Effector memory CD8-positive, alpha-beta T cell (primary cell): ENCODE measurements at regions not wholly inside any gene's neighbourhood (a gene's known extent, or its start where the extent isn't known, plus 50 kb on each side); places are given as distances from the start of the nearest gene placed in this dataset.

ENCODE experiments used
- ATAC-seq: fragments of 150-1000 bp; cut with Tn5 transposase; replicated peaks from 2 replicates; pipeline ENCODE4 v1.10.0; 2021; ENCODE audit warnings: mild to moderate bottlenecking, moderate library complexity
- DNase-seq, 3 experiments: peaks; one replicate each; pipeline ENCODE4 v3.0.0; 2021
- H3K27ac Mint-ChIP-seq, 2 donors: one replicate each; pipeline ENCODE4 v1.8.0; 2022; ENCODE audit warnings: mild to moderate bottlenecking in 2 of 2, mixed read lengths in 2 of 2, moderate library complexity in 2 of 2
- H3K27me3 Mint-ChIP-seq, 2 donors: one replicate each; pipeline ENCODE4 v1.8.0; 2022; ENCODE audit warnings: mixed read lengths in 2 of 2
- H3K36me3 Mint-ChIP-seq: one replicate; pipeline ENCODE4 v1.8.0; 2022; ENCODE audit warnings: mild to moderate bottlenecking, moderate library complexity, mixed read lengths; ENCODE audit not compliant: insufficient read depth
- H3K4me1 Mint-ChIP-seq, 2 donors: one replicate each; pipeline ENCODE4 v1.8.0; 2022; ENCODE audit warnings: low read depth in 2 of 2, mixed read lengths in 2 of 2
- H3K4me3 Mint-ChIP-seq, 2 donors: one replicate each; pipeline ENCODE4 v1.8.0; 2022; ENCODE audit warnings: mild to moderate bottlenecking in 2 of 2, mixed read lengths in 2 of 2, moderate library complexity in 2 of 2
- H3K9me3 Mint-ChIP-seq, 2 donors: one replicate each; pipeline ENCODE4 v1.8.0; 2022; ENCODE audit warnings: mixed read lengths in 2 of 2

DNA sequence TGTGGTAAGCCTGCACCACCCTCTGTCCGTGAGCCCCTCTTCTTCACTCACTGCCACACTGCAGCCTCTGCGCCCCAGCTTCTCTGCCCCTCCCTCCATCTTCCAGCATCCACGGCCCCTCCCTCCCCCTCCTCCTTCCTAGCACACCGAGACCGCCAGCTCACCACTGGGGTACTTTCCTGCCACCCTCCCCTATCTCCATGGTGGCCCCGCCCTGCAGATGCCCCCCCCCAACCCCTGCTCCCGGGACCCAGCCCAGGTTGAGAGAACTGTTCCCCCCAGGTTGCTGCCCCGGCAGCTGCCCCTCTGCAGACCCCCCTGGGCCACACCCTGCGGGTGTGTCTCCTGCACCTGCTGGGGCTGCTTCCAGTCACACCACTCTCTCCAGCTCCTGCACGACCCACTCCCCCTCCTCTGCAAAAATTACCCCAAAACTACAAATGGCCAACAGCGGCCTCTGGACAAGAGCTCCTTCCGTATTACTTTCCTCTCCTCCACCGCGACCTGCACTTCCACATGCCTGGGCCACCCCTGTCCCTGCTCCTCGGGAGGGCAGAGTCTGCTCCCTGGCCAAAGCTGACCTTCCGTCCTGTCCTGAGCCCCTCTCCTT is 209.2 kb upstream of the PPP2R2D start:
- Mint-ChIP-seq H3K9me3 (peaks cover 0 to 6% of the 10 kb centered on the region in 2 donors), H3K36me3 (no peaks in the 10 kb centered on the region), H3K4me3 (no peak overlapping the region), H3K4me1 (no peaks in the 10 kb centered on the region), H3K27me3 (peaks cover 12 to 21% of the 10 kb centered on the region in 2 donors), H3K27ac (no peak overlapping the region)
- ATAC-seq (no peak), DNase-seq (no peak)

DNA sequence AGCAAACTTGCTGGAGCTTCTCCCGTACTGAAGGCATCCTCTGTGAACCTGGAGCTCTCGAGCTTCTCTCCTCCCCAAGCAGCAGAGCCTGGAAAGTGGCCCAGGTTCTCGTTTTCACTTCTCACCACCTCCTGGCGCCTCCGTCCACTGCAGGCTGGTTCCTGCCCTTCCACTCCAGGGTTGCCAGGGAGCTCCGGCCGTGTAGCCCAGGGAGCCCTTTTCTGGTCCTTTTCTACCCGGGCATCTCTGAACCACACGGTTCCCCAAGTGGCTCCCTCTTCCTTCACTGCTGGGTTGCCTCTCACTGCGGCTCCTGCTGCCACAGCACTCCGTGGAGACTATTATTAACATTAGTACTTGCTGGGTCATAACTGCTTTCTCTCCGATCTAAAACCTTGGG is 208.6 kb upstream of the PPP2R2D start:
- no peak overlapping the region for H3K27ac Mint-ChIP-seq
- H3K9me3 Mint-ChIP-seq = peaks cover 0 to 6% of the 10 kb centered on the region in 2 donors
- DNase-seq (no peak), ATAC-seq (no peak)
- H3K36me3 Mint-ChIP-seq = no peaks in the 10 kb centered on the region
- H3K27me3 Mint-ChIP-seq = peaks cover 12 to 21% of the 10 kb centered on the region in 2 donors
- no peak overlapping the region for H3K4me3 Mint-ChIP-seq
- no peaks in the 10 kb centered on the region for H3K4me1 Mint-ChIP-seq

DNA sequence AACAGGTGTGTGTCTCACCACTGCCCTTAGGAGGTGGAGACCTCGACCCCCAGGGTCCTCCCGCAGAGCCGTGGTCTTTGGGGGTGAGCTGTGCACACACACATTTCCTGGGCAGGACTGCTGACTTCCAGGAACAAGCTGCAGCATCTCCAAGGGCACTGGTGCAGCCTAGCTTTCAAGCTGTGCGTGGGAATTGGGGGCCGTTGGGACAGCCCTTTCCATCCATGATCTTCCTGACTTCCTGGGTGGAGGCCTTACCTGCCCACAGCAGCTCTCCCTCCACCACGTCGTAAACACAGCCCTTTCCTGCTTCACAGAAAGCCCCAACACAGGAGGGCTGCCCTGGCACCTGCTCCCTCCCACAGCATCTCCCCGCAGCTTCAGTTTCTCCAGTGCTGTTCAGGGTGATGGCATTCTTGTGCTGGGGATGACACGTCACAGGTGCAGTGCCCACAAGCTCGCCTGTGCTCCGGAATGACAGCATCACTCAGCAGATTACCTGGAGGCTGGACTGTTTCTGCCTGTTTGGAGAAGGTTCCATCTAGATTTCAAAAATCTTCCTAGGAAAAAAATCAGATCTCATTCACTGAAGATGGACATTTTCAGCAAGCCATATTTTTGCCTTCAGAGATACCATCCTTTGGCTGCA is 208.0 kb upstream of the PPP2R2D start:
- Mint-ChIP-seq H3K27ac (no peak overlapping the region), H3K4me3 (no peak overlapping the region), H3K9me3 (peaks cover under 1 to 6% of the 10 kb centered on the region in 2 donors), H3K27me3 (peaks cover 12 to 21% of the 10 kb centered on the region in 2 donors), H3K4me1 (no peaks in the 10 kb centered on the region), H3K36me3 (no peaks in the 10 kb centered on the region)
- DNase-seq = no peak
- ATAC-seq = no peak

DNA sequence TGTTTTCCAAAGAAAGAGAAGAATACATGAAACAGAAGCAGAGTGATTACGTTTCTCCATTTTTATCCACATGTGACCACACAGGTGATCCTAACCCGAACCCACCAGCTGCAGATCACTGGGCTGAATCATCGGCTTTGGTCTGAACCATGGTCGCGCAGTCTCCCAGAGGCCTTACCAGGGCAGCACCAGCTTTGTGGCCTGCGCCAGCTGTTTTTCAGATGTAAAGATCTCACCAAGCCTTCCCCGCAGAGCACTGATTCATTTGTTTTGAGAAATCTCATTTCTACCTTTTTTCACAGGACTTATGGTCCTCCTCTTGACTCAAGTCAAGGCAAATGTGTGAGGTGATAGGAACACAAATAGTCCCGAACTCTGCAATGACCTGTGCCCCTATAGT is 207.0 kb upstream of the PPP2R2D start:
- DNase-seq (no peak), ATAC-seq (no peak)
- Mint-ChIP-seq H3K27ac (no peak overlapping the region), H3K9me3 (peaks cover 6 to 9% of the 10 kb centered on the region in 2 donors), H3K36me3 (no peaks in the 10 kb centered on the region), H3K4me1 (no peaks in the 10 kb centered on the region), H3K4me3 (no peak overlapping the region), H3K27me3 (peaks cover 12 to 21% of the 10 kb centered on the region in 2 donors)

DNA sequence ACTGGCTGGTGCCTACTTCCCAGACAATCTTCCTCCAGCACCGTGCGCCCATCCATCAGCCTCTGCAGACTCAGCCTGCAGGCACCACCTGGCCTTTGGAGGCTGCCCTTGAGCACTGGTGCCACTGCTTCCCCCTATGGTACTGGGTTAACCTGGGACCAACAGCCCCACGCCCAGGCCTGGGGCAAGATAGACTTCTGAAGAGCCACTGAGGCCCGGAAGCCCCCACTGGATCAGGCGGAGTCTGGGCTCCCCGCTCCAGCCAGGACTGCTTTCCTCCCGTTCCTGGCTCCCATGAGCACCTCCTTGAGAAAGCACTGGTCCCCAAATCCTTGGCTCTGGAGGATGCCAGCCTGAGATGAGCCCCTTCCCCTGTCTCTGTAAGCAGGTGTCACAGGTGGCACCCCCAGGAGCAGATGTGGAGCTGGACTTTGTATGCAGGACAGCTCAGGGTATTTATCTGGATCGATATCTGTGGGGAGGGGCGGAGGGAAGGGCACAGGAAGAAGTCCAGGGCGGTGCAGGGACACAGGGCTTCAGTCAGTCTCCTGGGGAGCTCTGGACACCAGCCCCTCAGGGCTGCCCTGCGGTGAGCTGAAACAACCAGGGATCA is 206.5 kb upstream of the PPP2R2D start:
- no peak overlapping the region for H3K27ac Mint-ChIP-seq
- DNase-seq (no peak), ATAC-seq (no peak)
- H3K4me1 Mint-ChIP-seq = no peaks in the 10 kb centered on the region
- H3K9me3 Mint-ChIP-seq = peaks cover 5 to 9% of the 10 kb centered on the region in 2 donors
- peaks cover 12 to 21% of the 10 kb centered on the region in 2 donors for H3K27me3 Mint-ChIP-seq
- H3K4me3 Mint-ChIP-seq = no peak overlapping the region
- H3K36me3 Mint-ChIP-seq = no peaks in the 10 kb centered on the region

DNA sequence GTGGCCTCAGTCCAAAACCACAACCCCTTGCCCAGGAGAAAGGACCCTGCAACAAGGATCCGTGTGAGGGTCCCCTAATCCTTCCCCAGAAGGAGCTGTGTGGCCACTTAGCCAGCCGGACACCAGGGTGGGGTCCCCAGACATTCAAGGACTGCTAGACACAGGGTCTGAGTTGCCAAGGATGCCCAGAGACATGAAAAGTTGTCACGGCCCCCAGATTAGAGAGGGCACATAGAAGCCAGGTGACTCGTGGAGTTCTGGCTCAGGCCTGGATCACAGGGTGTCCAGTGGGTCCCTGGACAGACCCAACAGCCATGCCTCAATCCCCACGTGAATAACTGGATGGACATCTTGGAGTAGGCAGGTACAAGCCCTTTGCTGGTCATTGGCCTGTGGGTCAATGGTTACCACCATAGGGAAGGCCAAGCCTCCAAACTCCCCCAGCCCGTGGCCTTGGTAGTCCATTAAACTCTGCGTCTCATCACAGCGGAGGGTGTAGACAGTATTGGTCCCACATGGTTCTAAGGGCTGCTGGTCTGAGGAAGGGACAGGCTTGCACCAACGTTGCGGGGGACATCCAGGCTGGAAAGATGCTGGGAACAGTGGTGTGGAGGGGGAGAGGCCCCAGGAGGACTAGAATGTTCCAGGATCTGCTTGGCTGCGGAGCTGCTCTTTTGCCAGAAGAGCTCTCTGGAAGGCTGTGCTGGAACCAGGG is 205.9 kb upstream of the PPP2R2D start:
- Mint-ChIP-seq H3K9me3 (peaks cover 3 to 9% of the 10 kb centered on the region in 2 donors), H3K27ac (no peak overlapping the region), H3K4me3 (no peak overlapping the region), H3K36me3 (no peaks in the 10 kb centered on the region), H3K27me3 (peaks cover 12 to 21% of the 10 kb centered on the region in 2 donors), H3K4me1 (no peaks in the 10 kb centered on the region)
- DNase-seq (no peak), ATAC-seq (no peak)

DNA sequence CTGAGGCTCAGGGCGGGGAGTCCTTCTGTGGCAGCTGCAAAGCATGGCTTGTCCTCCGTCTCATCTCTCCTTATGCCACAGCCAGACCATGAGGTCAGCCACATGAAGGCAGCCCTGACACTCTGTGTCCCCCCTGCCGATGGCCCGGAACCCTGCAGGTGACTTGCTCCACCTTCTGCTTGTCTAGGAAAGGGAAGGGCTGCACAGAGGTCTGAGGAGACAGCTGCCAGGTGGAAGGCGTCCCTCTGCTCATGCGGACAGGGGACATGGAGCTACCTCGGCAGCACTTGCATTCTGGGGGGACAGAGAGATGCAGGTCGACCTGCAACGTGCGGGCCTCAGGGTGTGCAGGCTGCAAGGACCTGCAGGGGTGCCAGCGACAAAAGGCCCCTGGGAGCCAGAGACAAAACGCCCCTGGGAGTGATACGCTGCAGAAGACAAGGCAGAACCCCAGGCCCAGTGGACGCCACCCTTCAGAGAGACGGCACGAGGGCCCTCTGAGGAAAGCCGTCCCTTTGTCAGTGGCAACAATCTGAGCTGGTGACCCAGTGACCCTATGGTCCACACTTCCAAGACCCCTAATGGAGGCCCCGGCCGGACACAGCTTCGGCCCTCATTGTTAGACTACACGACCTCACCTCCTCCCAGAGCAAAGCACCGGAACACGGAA is 205.2 kb upstream of the PPP2R2D start:
- Mint-ChIP-seq H3K27me3 (peaks cover 6 to 21% of the 10 kb centered on the region in 2 donors), H3K36me3 (no peaks in the 10 kb centered on the region), H3K4me3 (no peak overlapping the region), H3K27ac (no peak overlapping the region), H3K4me1 (no peaks in the 10 kb centered on the region), H3K9me3 (peaks cover 3 to 9% of the 10 kb centered on the region in 2 donors)
- DNase-seq (no peak), ATAC-seq (no peak)

DNA sequence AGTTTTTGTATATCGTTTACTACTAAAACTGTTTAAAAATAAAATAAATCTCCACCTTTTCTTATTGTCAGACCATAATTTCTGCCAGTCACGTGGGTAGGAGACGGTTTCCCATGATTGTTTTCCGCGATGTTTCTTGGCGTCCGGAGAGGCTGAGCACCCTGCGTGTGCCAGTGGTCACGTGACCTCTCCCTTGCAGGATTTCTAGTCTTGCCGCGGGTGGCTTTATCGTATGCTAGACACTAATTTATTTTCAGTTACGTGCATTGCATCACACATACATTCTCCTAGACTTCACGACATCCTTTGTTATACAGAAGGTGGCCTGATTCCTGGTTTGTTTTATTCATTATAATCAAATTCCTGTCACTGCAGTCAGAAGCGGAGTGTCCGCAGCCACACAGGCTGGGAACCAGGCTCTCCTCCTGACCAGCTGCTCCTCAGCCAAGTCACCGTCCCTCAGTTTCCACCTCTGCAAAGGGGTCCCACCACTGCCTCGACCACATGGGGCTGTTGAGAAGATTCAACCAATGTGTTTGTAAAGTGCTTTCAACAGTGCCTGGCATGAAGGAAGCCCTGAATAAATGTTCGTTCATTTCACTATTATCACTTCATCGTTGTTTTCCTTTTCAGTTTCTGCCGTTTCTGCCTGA is 203.2 kb upstream of the PPP2R2D start:
- Mint-ChIP-seq H3K4me1 (no peaks in the 10 kb centered on the region), H3K27ac (peak overlapping the region in 1 of 2 donors; percentile 9), H3K4me3 (no peak overlapping the region), H3K9me3 (peaks cover 3 to 9% of the 10 kb centered on the region in 2 donors), H3K36me3 (no peaks in the 10 kb centered on the region), H3K27me3 (peaks cover 0 to 12% of the 10 kb centered on the region in 2 donors)
- ATAC-seq (no peak), DNase-seq (no peak)

DNA sequence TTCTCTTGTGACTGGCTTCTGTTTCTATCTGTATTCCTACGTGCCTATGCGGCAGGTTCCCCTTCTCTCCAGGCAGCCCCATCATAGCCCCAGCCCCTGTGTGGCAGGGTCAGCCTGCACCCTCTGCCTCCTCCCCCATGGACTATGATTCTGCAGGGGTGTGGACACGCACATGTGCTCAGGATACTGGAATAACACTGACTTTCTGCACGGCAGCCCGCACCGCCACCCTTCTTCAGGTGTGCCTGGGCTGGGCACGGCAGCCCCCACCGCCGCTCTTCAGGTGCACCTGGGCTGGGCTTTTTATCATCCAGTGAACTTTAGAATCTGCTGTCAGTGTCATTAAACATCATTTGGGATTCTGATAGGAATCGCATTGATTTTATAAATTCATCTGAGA is 202.6 kb upstream of the PPP2R2D start:
- no peak overlapping the region for H3K4me3 Mint-ChIP-seq
- peak overlapping the region in 1 of 2 donors; percentile 9 for H3K27ac Mint-ChIP-seq
- DNase-seq = no peak
- H3K9me3 Mint-ChIP-seq = peaks cover 3 to 9% of the 10 kb centered on the region in 2 donors
- no peaks in the 10 kb centered on the region for H3K36me3 Mint-ChIP-seq
- H3K27me3 Mint-ChIP-seq = peaks cover 3 to 17% of the 10 kb centered on the region in 2 donors
- no peak for ATAC-seq
- H3K4me1 Mint-ChIP-seq = no peaks in the 10 kb centered on the region

DNA sequence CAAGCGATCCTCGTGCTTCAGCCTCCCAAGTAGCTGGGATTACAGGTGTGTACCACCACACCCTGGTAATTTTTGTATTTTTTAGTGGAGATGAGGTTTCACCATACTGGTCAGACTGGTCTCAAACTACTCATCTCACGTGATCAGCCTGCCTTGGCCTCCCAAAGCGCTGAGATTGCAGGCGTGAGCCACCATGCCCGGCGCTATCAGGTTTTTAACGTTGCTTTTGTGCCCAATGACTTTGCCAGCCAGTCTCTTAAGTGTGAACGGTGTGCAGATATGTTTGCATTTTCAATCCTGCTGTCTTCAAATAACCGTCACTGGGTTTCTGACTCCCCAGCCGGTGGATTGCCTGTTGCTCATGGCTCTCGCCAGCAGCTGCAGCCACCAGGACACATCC is 201.8 kb upstream of the PPP2R2D start:
- no peak for DNase-seq
- Mint-ChIP-seq H3K27ac (no peak overlapping the region), H3K36me3 (no peaks in the 10 kb centered on the region), H3K4me1 (no peaks in the 10 kb centered on the region), H3K4me3 (no peak overlapping the region), H3K27me3 (peaks cover 7 to 13% of the 10 kb centered on the region in 2 donors), H3K9me3 (peaks cover 3 to 9% of the 10 kb centered on the region in 2 donors)
- ATAC-seq = no peak

DNA sequence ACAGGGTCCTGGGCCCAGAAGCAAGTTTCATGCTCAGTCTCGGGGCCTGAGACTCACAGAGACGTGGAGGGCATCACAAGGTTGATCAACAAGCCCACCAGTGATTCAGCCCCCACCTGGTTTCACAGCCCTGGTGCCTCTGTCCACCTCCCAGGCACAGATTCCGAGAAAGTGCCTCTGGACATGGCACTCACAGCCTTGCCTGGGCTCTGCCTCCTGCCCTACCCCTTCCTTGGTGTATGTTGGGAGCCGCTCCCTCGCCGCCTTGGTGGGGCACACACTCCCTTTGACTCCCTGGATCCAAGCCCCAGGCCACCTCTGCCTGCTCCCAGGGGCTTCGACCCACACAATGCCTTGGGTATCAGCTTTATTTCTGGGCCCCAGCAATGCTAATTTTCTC is 200.8 kb upstream of the PPP2R2D start:
- ATAC-seq = no peak

DNA sequence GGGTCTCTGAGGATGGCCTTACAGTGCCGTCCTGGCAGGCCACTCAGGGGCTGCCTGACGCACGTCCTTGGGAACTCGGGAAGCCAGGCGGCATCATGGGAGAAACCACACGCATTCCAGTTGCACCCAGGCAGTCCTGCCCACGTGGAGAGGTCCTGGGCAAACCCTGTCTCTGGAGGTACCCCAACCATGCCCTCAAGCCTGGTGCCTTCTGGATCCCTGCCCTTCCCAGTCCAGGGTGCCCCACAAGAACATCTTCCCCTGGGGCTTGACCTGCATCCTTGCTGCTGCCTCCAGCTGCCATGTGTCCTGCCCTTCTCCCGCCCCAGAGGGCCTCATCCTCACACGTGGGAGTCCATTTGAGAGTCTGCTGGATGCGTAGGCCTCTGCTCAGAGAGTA is 200.3 kb upstream of the PPP2R2D start:
- Mint-ChIP-seq H3K27ac (no peak overlapping the region), H3K27me3 (peaks cover 7 to 10% of the 10 kb centered on the region in 2 donors), H3K9me3 (peaks cover 3 to 9% of the 10 kb centered on the region in 2 donors), H3K4me1 (no peaks in the 10 kb centered on the region), H3K36me3 (no peaks in the 10 kb centered on the region), H3K4me3 (no peak overlapping the region)
- no peak for DNase-seq
- no peak for ATAC-seq

More for the DNA sequence above, 200.8 kb upstream of the PPP2R2D start:
- DNase-seq = no peak
- H3K27me3 Mint-ChIP-seq = peaks cover 7 to 10% of the 10 kb centered on the region in 2 donors
- H3K4me1 Mint-ChIP-seq = no peaks in the 10 kb centered on the region
- no peak overlapping the region for H3K27ac Mint-ChIP-seq
- no peak overlapping the region for H3K4me3 Mint-ChIP-seq
- no peaks in the 10 kb centered on the region for H3K36me3 Mint-ChIP-seq
- peaks cover 3 to 9% of the 10 kb centered on the region in 2 donors for H3K9me3 Mint-ChIP-seq
